LNCaP clone FGC (cell line): ENCODE measurements at regions not wholly inside any gene's neighbourhood (a gene's known extent, or its start where the extent isn't known, plus 50 kb on each side); places are given as distances from the start of the nearest gene placed in this dataset.
A peak's percentile ranks its signal among the peaks of the same experiment; 100 is the strongest.

Experiments
- DNase-seq: peaks from one replicate; pipeline ENCODE4 v3.0.0-alpha.2; 2011; ENCODE audit warnings: low read depth
- H3K4me3 ChIP-seq: 2 replicates; pipeline ENCODE4 v1.5.1; 2011; ENCODE audit warnings: mild to moderate bottlenecking, low read depth, low read length, control low read depth
- TF ChIP-seq, protein P1 (sequence below): IDR thresholded peaks from 2 replicates; pipeline ENCODE4 v1.5.1; 2012; ENCODE audit warnings: mild to moderate bottlenecking; ENCODE audit not compliant: control insufficient read depth, insufficient read depth; ENCODE audit errors: extremely low read depth

DNA sequence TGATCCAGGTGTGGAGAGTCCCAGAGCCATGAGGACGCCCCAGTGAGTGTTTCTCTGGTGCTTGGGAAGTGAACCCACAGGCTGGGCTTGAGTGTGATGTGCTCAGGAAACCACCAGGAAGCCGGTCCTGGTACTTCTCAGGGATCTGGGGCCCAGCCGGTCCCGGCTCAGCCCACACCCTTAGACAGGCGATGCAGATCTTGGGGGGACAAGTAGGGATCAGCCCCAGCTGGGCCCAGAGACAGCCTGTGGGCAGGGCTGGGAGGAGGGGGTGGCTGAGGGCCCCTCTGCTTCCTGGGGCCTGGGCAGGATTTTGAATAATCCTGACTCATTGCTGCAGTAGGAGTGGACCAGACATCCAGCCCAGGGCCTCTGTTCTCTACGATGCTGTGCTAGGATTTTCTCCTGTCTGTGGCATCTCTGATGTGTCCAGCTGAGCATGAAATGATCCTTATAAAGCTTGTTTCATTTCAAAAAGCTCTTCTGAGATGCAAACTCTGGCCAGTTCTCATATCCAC lies 698.0 kb downstream of the PTPRU start:
- DNase-seq = no peak
- TF ChIP-seq, protein P1, sequence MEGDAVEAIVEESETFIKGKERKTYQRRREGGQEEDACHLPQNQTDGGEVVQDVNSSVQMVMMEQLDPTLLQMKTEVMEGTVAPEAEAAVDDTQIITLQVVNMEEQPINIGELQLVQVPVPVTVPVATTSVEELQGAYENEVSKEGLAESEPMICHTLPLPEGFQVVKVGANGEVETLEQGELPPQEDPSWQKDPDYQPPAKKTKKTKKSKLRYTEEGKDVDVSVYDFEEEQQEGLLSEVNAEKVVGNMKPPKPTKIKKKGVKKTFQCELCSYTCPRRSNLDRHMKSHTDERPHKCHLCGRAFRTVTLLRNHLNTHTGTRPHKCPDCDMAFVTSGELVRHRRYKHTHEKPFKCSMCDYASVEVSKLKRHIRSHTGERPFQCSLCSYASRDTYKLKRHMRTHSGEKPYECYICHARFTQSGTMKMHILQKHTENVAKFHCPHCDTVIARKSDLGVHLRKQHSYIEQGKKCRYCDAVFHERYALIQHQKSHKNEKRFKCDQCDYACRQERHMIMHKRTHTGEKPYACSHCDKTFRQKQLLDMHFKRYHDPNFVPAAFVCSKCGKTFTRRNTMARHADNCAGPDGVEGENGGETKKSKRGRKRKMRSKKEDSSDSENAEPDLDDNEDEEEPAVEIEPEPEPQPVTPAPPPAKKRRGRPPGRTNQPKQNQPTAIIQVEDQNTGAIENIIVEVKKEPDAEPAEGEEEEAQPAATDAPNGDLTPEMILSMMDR = no peak
- H3K4me3 ChIP-seq = no peak overlapping the region

DNA sequence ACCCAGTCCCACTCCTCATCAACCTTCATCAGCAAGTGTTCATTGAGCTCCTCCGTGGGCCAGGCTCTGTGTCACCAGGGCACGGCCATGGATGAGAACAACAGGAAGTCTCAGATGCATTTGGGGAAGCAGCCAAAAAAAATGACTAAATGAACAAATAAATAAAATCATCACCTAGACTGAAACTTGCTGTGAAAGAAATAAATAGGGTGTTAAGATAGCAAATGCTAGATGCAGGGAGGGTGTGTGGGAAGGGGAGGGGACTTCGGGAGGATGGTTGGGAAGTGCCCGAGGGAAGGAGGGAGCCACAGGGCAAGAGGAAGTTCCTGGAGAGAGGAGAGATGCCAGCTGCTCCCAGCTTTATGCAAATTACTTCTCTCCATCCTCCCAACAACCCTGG lies 696.7 kb downstream of the PTPRU start:
- TF ChIP-seq, protein P1 = no peak
- DNase-seq = peak; percentile 21
- no peak overlapping the region for H3K4me3 ChIP-seq

DNA sequence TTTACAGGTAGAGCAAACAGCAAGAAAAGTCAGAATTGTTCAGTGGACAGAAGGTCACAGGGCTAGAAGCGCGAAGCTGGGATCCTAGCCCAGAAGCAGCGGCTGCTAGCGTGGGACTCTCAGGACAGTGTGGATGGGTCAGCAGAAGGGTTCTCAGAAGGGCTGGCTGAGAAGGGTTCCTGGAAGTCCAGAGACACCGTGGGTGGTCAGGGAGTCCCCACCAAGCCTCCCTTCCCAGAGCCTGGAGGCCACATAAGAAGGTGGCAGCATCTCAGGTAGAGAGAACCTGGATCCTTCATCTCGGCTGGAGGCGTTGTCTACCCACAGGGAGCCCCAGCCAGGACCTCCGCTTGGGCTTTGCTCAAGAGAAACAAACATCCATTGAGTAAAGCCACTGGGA lies 696.3 kb downstream of the PTPRU start:
- TF ChIP-seq, protein P1 = no peak
- DNase-seq = no peak
- H3K4me3 ChIP-seq = no peak overlapping the region

DNA sequence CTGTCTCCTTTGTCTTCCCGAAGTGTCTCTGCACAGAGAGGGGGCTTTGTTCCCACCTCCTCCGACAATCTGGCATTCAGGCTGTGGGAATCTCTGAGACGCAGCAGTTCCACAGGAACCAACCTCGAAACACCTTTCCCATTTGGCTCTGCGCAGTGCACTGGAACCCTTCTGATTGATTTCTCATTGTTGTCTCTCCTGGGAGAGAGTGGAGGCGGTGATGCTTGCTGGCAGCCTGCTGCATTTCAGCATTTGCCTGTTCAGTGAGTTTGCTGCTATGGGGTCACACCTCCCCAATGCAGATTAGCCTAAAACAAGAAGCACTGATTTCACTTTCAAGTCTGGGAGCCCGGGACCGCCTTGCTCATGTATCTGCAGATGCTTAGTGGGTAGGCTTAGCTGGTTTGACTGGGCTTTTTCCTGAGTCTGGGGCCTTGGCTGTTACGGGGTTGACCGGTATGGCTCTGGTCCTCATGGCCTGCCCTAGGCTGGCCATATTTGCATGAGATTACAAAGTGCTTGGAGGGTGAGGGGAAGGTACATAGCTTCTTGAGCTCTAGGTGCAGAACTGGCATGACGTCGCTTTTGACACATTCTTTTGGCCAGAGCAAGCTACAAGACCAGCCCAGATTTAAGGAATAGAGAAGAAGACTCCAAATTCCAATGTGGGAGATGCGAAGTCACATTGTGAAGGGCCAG lies 695.3 kb downstream of the PTPRU start:
- DNase-seq = no peak
- TF ChIP-seq, protein P1 = no peak
- no peak overlapping the region for H3K4me3 ChIP-seq

DNA sequence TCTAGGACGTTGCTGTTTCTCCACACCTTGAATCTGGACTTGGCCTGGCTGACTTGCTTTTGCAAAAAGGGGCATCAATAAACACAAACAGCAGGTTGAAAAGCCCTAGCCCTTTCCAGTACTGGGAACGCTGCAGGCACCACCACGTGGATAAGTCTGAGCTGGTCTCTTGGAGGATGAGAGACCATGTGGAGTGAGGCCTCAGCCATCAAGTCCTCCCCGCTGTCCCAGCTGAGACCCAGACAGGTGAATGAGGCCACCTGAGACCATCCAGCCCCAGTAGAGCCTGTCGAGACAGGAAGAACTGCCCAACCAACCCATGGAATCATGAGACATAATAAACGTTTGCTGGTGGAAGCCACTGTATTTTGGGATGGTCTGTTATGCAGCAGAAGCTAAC lies 688.7 kb downstream of the PTPRU start:
- no peak overlapping the region for H3K4me3 ChIP-seq
- TF ChIP-seq, protein P1 = no peak
- no peak for DNase-seq

DNA sequence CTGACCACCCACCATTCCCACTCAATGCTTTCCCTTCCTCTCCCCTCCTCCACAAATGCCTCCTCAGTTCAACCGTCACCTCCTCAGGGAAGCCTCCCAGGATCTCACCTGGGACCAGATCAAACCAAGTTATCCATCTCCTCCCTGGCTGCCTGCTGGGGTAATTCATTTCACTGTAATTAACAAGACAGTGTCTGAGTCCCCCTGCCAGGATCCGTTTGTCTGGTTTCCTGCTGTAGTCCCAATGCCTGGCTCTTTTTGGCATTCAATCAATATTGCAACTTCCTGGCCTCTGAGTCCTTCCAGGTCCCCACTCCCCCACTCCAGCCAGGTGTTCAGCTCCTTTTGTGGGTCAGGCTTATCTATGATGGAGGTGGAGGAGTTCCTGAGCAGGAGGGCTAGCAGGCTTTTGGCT lies 687.7 kb downstream of the PTPRU start:
- TF ChIP-seq, protein P1 = no peak
- no peak overlapping the region for H3K4me3 ChIP-seq
- no peak for DNase-seq

DNA sequence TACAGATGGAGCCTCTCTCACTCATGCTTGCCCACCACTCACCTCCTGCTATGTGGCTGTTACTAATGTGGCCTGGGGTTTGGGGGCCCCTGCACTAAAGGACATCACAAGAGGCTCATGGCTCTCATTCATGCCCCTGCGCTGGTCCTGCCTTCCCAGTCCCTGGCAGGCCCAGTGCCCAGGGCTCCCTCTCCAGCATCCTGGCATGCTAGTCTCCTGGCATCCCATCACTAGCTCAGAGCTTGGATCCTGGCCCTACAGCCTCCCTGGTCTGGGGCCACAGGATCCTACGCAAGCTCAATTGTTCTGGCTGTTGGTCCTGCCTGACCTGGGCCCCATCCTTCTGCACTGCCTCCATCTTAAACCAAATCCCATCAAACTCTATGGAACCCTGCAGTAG lies 685.4 kb downstream of the PTPRU start:
- DNase-seq = no peak
- H3K4me3 ChIP-seq = no peak overlapping the region
- TF ChIP-seq, protein P1 = no peak
